LHCN-M2 (cell line): ENCODE measurements at regions not wholly inside any gene's neighbourhood (a gene's known extent, or its start where the extent isn't known, plus 50 kb on each side); places are given as distances from the start of the nearest gene placed in this dataset.
"Not testable (repeated sequence)": the region's sequence is repeated elsewhere in the genome, so short reads cannot be mapped to it uniquely, and the experiment has no call there.

Experiments
- DNase-seq: peaks from one replicate; pipeline ENCODE4 v3.0.0-alpha.2; 2012; ENCODE audit warnings: low read depth

DNA sequence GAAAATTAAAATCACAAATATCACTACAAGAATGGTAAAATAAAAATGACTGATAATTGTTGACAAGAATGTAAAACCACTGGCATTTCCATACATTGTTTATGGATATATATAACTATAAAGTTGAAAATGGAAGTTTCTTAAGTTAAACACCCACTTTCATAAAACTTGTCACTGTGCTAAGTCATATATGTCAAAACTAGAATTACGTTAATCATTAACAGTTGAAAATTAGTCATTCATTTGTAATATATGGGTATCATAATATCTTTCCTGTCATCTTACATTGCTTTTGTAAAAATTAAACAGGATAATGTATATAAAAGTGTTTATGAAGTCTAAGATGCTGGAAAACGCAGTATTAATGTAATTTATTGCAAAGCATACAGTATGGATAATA is 1398.6 kb upstream of the ALCAM start:
- DNase-seq = no peak

DNA sequence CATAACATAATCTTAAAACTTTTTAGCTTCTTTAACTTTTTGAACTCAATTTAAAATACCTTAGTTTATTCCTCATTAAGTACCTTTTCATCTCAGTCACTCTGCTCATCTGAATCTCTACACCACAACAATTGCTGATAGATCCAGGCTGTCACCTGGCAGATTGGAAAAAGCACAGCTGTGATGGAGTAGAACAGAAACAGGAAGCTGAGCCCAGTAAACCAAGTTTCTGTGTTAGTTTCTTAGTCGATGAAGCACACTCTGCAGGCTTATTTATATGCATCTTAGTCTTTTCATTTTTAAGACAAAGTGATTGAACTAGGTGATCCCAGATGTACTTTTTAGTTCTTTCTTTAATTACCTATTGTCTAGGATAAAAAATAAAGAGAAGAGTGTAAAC is 1398.0 kb upstream of the ALCAM start:
- DNase-seq = no peak

DNA sequence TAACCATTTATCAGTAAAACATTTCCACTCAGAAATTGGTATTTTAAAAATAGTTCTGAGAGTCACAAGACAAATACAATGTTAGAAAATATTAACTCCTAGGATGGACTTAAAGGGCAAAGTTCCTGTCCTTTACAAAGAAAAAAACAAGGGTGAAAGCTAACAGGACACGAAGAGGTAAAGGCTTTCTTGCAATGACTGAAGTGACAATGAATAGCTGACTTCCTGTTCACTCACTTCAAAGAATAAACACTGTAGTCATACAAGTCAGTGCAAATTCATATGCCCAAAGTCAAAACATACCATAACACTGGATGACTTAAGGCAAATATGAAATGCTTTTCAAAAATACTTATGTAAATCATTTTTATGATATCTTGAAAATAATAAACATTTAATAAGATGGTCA is 1389.8 kb upstream of the ALCAM start:
- no peak for DNase-seq

DNA sequence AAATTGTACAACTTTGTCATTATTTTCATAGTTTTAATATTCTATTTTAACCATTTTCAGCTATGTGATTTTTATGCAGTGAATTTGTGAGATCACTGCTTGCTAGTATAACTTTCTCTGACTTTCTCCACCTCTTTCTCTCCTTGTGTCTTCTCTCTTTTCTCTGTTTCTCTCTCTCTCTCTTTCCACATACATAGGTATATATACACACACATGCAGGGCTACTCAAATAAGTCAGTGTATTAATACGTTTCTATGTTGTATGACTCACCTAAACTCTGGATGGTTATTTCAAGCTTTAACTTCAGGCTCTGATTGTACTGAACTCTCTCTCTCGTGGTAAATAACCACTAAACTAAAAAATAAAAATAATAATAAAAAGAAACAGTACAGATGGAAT is 1389.3 kb upstream of the ALCAM start:
- DNase-seq = no peak

DNA sequence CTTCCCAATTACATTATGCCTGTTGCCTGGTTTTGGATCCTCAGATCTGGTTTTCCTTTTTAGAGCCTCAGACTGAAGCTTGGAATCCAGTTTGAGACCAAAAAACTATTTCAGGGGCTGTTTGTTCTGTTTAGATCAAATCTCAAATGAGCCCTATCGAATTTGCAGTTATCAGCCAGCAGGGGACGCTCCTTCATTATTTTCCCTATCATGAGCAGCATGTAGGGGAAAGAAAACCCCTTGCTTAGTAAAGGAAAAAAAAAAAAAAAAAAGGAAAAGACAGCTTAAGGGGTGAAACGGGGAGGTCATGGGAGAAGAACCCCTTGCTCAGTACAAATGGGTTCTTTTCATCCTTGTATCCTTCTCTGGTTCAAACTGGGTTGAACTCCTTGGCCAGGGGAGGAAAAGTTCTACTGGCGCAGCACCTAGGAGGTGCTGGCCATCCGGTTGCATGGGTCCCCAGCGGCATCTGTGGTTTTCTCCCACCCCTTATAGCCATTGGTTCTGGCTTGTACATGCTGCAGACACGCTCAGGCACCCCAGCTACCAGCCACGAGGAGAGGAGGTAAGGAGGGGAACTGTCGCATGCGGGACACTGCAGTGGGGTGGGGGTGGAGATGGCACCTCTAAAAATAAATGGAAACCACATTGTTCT is 1375.1 kb upstream of the ALCAM start:
- no peak for DNase-seq

DNA sequence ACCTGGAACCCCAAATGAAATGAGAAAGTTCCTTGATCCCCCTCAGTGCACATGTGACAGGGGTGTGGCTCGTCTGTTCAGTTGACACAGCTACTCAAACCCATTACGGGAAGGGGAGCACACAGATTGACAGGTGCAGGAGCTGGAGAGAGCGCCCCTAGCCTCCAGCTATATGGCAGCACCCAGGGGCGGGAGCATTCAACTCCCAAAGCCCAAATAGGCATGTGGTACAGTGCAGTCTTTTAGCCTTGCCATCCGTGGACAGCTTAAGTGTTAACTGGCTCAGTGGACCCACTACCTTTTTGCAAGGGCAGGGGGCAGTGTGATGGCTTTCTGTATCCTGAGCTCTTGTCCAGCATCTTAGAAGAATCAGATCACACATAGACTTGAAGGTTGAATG is 1374.2 kb upstream of the ALCAM start:
- DNase-seq = no peak

DNA sequence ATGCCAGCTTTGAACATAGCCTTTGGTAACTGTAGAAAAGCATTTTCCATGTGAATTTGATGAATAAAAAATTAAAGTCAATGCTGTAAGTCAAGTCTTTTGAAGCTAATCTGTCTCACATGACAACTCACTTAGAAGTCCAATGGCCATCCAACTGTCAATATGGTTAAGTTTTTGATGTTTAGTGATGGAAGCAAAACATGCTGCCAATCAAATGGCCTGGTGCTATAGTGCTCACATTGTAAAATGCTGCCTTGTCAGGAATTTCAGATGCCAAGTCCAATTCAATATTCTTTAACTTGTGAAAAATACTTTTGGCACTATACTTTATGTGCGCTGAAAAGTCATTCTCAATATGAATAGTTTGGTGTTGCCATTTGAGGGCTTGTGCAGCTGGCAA is 1361.8 kb upstream of the ALCAM start:
- DNase-seq = no peak

DNA sequence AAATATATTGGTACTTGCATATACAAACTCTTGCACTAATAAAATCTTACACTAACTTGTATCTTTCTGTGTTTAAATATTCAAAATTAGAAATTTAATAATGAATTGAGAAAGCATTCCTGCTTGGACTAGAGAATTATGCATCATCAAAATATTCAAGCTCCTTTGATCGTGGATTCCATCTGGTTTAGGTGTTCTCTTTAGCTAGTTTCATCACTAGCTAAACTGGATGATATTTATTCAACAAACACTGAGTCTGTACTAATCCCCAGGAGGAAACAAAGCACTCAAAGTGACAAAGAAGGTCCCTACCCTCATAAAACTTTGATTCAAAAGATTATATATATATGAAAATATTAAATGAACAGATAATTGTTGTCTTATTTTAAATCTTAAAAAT is 1360.9 kb upstream of the ALCAM start:
- DNase-seq = no peak

DNA sequence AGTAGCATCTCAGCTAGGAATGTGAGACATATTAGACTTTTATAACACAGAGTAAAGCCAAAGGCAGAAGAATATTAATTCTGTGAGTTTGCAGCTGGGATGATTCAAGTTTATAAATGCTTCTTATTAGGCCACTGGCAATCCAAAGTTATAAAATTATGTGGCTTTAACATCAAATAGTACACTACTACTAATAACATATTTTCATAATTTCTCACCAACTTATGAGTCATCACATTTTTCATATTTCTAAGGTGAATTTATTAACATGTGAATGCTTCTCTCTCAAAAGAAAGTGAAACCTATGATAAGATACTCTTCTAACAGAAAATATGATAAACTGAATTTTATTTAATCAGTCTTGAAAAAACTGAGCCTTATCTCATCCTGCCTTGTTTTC is 1348.2 kb upstream of the ALCAM start:
- DNase-seq = no peak

DNA sequence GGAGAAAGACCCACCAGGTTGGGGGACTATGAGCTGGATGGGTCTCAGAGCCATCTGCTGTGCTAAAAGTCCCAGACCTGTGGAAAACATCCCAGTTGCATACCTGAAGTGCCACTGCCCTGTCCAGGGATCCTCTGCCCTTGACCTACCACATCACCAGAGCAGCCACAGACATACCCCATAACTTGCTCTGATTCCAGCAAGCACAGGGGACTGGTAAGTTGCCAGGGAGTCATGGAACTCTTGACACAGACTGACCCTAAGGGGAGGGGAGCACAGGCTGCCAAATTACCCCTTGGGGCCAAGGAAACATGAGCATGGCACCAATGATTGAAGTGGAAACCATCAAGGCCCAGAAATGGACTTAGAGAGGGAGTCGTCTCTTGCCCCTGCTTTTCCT is 1335.1 kb upstream of the ALCAM start:
- no peak for DNase-seq

DNA sequence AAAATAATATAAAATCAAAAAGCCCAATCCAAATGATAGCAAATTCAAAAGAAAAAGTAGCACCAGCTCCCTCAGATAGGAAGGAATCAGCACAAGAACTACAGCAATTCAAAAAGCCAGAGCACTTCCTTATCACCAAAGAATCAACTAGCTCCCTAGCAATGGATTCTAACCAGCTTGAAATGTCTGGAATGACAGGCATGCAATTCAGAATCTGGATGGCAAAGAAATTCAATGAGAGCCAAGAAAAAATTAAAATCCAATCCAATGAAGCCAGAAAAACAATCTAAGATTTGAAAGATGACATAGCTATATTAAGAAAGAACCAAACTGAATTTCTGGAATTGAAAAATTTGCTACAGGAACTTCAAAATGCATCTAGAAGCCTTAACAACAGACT is 1334.4 kb upstream of the ALCAM start:
- no peak for DNase-seq

DNA sequence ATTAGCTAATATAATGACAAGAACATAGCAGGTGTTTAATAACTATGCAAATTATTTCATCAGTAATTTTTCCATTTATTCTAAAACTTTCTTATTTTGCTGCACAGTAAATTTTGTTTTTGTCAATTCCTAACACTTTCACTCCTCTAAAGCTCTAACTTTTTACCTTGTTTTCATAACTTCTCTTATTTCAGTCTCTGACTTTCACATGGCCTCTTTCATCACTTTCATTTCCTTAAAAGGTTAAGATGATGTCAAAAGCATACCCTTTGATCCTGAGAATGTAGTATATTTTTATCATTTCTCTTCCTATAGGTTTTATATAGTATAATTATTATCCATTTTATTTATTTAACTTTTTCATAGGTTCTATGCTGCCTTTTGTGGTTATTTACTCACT is 1325.8 kb upstream of the ALCAM start:
- no peak for DNase-seq

DNA sequence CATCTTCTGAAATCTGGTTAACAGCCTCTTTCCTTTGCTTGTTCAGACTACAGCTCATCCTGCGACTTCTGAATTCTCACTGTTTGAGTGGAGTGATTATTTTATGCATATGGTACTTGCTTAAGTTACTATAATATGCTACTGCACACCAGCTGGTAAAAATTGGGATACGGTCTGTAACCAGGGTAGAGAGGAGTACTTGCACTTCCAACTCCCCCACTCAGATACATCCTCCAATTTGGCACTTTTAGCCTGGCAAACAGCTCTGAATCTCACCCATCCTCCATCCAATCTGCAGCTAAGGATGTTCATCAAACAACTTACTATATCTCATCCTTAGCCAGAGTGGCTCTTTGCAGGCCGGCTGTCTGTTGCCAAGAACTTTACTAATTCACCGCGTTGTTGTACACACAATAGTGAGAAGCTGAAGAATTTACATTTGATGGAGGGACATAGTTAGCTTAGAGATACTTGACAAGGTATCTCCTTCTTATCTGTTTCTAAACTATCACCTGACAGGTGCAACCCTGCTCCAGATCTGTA is 1323.6 kb upstream of the ALCAM start:
- not testable (repeated sequence) for DNase-seq

DNA sequence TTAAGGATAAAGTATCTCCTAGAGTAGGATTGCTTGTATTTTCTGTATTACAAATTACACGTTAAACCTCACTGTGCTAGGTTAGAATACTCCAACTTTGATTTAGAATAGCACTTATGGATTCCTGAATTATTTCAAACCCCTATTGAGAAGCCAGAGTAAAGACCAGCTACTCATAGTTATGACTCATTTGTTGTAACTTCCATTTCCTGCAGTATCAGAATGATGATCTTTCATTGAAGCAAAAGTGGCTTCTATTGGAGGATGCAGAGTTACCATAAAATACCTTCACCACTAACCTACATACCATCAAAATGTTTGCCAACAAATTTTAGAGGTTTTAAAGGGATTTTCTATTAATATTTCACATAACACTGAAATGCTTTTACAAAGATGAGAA is 1322.7 kb upstream of the ALCAM start:
- DNase-seq = no peak

DNA sequence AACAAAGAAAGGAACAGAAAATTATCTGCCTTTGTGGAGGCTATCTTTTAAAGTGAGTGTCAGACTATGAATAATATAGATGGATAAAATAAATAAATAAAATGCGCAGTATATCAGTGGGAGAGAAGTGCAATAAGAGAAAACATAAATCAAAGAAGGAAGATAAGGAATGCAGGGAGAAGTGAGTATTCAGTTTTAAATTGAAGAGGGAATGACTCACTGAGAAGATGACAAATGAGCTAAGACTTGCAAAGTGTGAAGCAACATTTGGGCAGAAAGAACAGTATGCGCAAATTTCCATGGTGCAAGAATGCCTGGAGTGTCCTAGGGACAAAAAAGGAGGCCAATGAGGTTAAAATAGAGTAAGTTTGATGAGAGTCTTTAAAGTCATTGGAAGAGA is 1300.1 kb upstream of the ALCAM start:
- peak; percentile 0 for DNase-seq

DNA sequence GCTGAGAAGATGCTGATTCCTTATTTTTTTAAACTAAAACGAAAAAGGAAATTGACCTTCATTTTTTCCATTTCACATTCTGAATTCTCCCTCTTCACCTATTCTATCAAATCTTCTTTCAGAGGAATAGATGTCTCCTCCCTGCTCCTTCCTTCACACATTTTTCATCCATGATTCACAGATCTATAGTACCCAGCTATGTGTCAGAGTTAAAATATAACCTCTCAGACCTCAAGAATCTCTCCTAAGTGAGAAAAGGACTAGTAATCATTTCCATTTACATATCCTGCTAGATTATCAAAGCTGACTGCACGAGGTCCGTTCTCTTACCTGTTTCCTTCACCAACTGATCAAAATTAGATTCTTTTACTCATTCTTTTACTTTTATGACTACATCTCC is 1297.6 kb upstream of the ALCAM start:
- no peak for DNase-seq

DNA sequence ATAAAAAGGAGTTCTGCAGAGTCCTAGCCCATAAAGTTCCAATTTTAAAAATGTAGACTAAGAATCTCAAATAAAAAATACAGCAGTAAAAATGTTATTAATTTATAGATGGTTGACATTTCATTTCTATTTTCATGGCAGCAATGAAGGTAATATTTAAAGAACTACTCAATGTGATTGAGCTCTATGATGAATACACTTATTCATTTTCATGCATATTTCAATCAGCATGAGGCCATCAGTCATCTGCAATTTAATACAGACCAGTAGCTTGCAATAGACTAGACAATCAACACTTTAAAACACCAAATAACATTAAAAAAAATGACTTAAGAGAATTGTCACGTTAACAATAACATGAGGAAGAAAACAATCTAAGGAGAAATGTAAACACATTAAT is 1295.8 kb upstream of the ALCAM start:
- DNase-seq = no peak

DNA sequence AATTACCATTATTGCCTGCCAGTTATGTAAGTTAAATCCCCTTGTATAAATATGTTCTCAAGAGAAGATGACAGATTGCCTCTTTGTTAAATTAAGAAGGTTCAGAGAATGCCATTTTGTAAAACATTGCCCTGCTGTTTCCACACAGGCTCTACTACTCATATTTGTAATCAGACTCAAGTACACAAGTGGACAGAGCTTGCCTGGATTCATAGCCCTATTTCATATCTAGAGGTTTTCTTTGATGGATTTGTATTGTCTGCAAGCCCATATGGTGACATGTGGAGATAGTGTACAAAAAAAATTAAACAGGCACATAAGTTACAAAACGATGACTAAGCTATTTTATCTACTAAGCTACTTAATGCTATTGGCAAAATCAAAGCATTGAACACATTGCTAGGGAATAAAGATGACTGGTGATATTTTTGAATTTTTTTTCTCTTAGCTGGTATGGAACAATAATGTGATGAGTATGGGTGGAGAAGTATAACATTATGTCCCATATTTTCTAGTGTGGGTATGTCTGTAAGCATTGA is 1286.6 kb upstream of the ALCAM start:
- no peak for DNase-seq

DNA sequence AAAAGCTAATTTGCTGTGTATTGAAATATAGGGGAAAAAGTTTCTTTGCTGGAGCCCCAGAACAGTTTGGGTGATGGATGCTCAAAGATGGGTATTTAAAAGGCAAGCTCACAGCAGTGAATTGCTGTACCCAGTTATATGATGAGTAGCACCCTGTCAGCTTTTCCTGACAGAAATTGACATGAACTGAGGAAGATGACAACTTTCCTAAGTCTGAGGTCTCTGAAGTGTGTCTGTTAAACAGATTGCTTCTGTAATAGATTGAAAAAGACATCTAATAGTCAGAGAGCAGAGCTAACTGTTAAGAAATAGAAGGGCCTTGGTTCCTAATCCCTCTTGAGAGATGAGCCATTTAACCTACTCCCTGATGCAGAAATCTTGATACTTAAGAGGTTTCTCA is 1278.0 kb upstream of the ALCAM start:
- DNase-seq = no peak

DNA sequence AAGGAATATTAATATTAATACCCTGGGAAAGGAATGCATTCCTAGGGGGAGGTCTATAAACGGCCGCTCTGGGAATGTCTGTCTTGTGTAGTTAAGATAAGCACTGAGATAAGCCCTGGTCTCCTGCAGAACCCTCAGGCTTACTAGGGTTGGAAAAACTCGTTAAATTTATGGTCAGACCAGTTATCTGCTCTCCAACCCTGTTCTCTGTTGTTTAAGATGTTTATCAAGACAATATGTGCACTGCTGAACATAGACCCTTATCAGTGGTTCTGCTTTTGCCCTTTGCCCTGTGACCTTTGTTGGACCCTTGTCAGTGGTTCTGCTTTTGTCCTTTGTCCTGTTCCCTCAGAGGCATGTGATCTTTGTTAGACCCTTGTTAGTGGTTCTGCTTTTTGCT is 1276.7 kb upstream of the ALCAM start:
- not testable (repeated sequence) for DNase-seq

DNA sequence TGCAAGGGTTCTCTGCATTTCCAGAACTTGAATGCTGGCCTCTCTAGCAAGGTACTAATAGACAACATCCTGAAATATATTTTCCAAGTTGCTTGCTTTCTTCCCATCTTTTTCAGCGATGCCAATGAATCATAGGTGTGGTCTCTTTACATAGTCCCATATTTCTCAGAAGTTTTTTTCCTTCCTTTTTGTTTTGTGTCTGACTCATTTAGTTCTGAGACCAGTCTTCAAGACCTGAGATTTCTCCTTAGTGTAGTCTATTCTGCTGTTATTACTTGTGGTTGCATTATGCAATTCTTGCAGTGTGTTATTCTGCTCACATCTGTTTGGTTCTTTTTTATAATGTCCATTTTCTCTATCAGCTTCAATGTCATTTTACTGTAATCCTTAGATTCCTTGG is 1265.0 kb upstream of the ALCAM start:
- DNase-seq = peak; percentile 0

DNA sequence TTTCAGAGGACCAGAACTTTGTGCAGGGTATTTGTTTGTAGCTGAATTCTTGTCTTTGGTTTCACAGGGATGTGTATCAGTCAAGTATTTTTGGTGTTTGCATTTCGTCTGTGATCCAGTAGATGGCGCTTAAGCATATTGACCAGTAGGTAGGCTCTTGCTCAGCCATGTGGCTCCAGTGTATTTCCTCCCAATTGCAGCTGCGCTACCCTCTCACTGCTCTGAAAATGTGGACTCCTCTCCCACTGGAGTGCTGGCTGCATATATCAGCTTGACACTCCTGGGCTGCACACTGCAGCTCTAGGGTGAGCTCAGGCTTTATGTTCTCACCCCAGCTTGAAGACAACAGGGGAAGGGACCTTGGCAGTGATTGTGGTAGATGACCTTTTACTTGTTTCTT is 1264.3 kb upstream of the ALCAM start:
- peak; percentile 29 for DNase-seq

DNA sequence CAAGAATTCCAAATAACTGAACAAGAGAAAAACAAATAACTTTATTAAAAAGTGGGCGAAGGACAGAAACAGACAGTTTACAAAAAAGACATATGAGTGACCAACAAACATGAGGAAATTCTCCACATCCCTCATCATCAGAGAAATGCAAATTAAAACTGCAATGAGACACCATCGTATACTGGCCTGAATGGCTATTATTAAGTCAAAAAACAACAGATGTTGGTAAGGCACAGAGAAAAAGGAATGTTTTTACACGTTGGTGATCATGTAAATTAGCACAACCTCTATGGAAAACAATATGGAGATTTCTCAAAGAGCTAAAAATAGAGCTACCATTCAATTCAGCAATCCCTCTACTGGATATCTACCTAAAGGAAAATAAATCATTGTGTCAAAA is 1260.4 kb upstream of the ALCAM start:
- no peak for DNase-seq

DNA sequence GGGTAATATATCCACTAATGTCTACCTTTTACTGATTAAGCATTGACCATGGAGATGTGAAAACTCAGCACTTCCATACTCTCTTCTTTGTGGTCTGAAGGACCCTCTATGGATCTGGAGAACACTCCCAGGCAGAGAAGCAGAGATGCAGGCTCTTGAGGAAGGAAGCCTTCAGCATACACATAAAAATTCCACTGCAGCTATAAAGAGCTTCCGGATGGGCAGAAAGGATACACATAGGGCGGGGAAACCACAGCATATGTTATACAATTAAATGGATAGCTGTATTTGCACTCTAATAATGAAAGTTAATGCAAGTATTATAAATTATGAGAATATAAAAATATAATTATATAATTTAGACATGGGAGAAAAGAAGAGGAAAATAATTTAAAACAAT is 1258.2 kb upstream of the ALCAM start:
- DNase-seq = no peak
